ENCODE measurements at regions not wholly inside any gene's neighbourhood (a gene's known extent, or its start where the extent isn't known, plus 50 kb on each side); places are given as distances from the start of the nearest gene placed in this dataset.

DNA sequence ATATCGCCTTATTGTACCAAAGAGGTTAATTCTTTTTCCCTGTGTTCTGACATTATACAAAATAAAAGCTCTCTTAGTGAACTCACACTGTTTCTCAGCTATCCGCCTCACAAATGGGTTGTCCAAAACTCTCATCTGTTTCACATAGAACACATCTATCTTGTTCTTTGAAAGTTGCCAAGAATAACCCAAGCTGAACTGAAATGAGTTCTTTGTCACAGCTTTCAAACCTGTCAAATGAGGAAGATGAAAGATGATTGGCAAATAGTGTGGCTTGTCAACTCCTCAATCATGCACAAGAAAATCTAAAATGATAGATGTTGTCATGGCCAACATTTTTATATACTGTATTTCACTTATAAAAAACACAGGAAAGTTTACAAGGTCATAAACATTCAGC is 168.1 kb upstream of the OSTN start:
- TF ChIP-seq TAF1 (conservative IDR thresholded peaks at IDR 0.05) (no peak), JUND (IDR thresholded peaks at IDR 0.05) (no peak), FOXA2 (IDR thresholded peaks at IDR 0.05) (no peak), HNF4A (conservative IDR thresholded peaks at IDR 0.05) (no peak)
- TF ChIP-seq, protein P1, sequence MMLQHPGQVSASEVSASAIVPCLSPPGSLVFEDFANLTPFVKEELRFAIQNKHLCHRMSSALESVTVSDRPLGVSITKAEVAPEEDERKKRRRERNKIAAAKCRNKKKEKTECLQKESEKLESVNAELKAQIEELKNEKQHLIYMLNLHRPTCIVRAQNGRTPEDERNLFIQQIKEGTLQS (IDR thresholded peaks at IDR 0.05), result no peak
- TF ChIP-seq, protein P2, sequence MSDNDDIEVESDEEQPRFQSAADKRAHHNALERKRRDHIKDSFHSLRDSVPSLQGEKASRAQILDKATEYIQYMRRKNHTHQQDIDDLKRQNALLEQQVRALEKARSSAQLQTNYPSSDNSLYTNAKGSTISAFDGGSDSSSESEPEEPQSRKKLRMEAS (IDR thresholded peaks at IDR 0.05), result no peak
- WGBS, result 94% methylated on average over 2 of the region's 2 CpGs
- Histone ChIP-seq H3K36me3 (ENCODE audit: control insufficient read depth in 4 of 4, insufficient read depth in 3 of 4, low read depth in 1 of 4, low read length in 3 of 4) (no peaks in the 10 kb centered on the region), H3K9ac (ENCODE audit: low read depth in 1 of 2, low read length in 2 of 2) (no peak overlapping the region), H3K27ac (ENCODE audit: low read depth in 1 of 2, low read length in 2 of 2) (no peak overlapping the region), H3K9me3 (ENCODE audit: control insufficient read depth in 4 of 4, low read length in 3 of 4) (no peaks in the 10 kb centered on the region), H3K4me1 (ENCODE audit: control insufficient read depth in 4 of 4, insufficient read depth in 4 of 4, low read length in 3 of 4) (no peaks in the 10 kb centered on the region), H3K27me3 (ENCODE audit: control insufficient read depth in 4 of 4, insufficient read depth in 4 of 4, low read length in 3 of 4) (no peaks in the 10 kb centered on the region), H3K4me3 (ENCODE audit: low read depth in 1 of 3, low read length in 3 of 3) (no peak overlapping the region)
- no peak for DNase-seq (ENCODE audit: low spot score)

DNA sequence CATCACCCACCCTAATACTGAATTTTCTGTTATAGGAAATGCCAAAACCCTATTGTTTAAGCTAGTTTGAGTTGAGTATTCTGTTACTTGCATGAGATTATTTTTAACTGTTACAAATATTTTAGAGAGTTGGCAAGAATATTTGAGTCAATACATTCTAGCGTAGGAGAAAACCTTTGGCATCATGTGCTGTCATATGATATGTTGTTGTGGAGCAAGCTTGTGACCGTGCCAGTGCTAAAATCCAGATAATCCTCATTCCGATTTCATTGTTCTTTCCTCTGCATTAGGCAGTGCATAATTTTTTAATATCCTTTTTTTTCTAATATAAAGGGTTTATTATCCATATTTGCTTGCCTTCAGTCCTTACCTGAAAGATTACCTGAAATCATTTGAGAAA is 168.0 kb upstream of the GMNC start:
- 62% methylated on average over 3 of the region's 3 CpGs for WGBS
- TF ChIP-seq FOXA1 (IDR thresholded peaks at IDR 0.05), result no peak
- no peak for TF ChIP-seq EGR1 (IDR thresholded peaks at IDR 0.05; ENCODE audit: low read depth in 2 of 2)
- TF ChIP-seq, protein P2 (IDR thresholded peaks at IDR 0.05), result no peak
- TF ChIP-seq NR2F2 (IDR thresholded peaks at IDR 0.05), result no peak
- TF ChIP-seq GABPA (IDR thresholded peaks at IDR 0.05 in 1 of 2, conservative IDR thresholded peaks at IDR 0.05 in 1 of 2), result no peak
- no peak for TF ChIP-seq SP1 (IDR thresholded peaks at IDR 0.05)
- TF ChIP-seq, protein P3, sequence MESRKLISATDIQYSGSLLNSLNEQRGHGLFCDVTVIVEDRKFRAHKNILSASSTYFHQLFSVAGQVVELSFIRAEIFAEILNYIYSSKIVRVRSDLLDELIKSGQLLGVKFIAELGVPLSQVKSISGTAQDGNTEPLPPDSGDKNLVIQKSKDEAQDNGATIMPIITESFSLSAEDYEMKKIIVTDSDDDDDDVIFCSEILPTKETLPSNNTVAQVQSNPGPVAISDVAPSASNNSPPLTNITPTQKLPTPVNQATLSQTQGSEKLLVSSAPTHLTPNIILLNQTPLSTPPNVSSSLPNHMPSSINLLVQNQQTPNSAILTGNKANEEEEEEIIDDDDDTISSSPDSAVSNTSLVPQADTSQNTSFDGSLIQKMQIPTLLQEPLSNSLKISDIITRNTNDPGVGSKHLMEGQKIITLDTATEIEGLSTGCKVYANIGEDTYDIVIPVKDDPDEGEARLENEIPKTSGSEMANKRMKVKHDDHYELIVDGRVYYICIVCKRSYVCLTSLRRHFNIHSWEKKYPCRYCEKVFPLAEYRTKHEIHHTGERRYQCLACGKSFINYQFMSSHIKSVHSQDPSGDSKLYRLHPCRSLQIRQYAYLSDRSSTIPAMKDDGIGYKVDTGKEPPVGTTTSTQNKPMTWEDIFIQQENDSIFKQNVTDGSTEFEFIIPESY (IDR thresholded peaks at IDR 0.05), result no peak
- no peak for TF ChIP-seq FOXA2 (IDR thresholded peaks at IDR 0.05)
- no peak for TF ChIP-seq YY1 (IDR thresholded peaks at IDR 0.05)
- TF ChIP-seq HNF4G (IDR thresholded peaks at IDR 0.05), result no peak
- no peak for TF ChIP-seq RAD21 (IDR thresholded peaks at IDR 0.05)
- TF ChIP-seq JUND (IDR thresholded peaks at IDR 0.05), result no peak
- no peak for TF ChIP-seq RXRA (IDR thresholded peaks at IDR 0.05)
- TF ChIP-seq, protein P1 (IDR thresholded peaks at IDR 0.05), result no peak
- no peak for TF ChIP-seq TAF1 (conservative IDR thresholded peaks at IDR 0.05)
- no peaks in the 10 kb centered on the region for H3K9me3 ChIP-seq (ENCODE audit: control insufficient read depth in 4 of 4, low read length in 3 of 4)

DNA sequence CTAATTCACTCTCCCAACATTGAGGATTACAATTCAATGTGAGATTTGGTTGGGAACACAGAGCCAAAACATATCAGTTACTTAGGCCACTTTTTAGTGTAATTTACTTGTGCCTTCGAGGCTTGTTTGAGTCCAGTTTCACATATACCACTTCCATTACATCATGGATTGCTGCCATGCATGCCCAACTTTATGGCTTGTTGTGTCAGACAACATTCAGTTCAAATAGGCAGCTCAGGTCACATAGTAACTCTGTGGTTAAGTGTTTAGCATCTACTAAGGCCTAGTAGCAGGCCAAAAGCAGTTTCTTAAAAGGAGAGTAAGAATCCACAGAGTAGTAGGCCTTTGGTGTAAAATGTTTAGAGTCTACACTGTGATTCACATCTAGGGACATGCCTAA is 164.3 kb upstream of the GMNC start:
- no peak overlapping the region for H3K9ac ChIP-seq (ENCODE audit: low read depth in 1 of 2, low read length in 2 of 2)
- no peak overlapping the region for H3K4me3 ChIP-seq (ENCODE audit: low read depth in 1 of 3, low read length in 3 of 3)
- WGBS, result 80% methylated on average over 1 of the region's 1 CpG
- no peaks in the 10 kb centered on the region for H3K9me3 ChIP-seq (ENCODE audit: control insufficient read depth in 4 of 4, low read length in 3 of 4)
- H3K4me1 ChIP-seq (ENCODE audit: control insufficient read depth in 4 of 4, insufficient read depth in 4 of 4, low read length in 3 of 4), result peaks cover 0 to 2% (median 0%) of the 10 kb centered on the region in 4 donors
- no peaks in the 10 kb centered on the region for H3K36me3 ChIP-seq (ENCODE audit: control insufficient read depth in 4 of 4, insufficient read depth in 3 of 4, low read depth in 1 of 4, low read length in 3 of 4)
- H3K27ac ChIP-seq (ENCODE audit: low read depth in 1 of 2, low read length in 2 of 2), result no peak overlapping the region
- H3K27me3 ChIP-seq (ENCODE audit: control insufficient read depth in 4 of 4, insufficient read depth in 4 of 4, low read length in 3 of 4), result no peaks in the 10 kb centered on the region
- no peak for DNase-seq (ENCODE audit: low spot score)
- TF ChIP-seq FOXA2 (IDR thresholded peaks at IDR 0.05) (no peak), FOXA1 (IDR thresholded peaks at IDR 0.05) (no peak), JUND (IDR thresholded peaks at IDR 0.05) (no peak), SP1 (IDR thresholded peaks at IDR 0.05) (no peak), HNF4A (conservative IDR thresholded peaks at IDR 0.05) (no peak), TAF1 (conservative IDR thresholded peaks at IDR 0.05) (no peak)
- TF ChIP-seq, protein P3 (IDR thresholded peaks at IDR 0.05), result no peak
- TF ChIP-seq, protein P4, sequence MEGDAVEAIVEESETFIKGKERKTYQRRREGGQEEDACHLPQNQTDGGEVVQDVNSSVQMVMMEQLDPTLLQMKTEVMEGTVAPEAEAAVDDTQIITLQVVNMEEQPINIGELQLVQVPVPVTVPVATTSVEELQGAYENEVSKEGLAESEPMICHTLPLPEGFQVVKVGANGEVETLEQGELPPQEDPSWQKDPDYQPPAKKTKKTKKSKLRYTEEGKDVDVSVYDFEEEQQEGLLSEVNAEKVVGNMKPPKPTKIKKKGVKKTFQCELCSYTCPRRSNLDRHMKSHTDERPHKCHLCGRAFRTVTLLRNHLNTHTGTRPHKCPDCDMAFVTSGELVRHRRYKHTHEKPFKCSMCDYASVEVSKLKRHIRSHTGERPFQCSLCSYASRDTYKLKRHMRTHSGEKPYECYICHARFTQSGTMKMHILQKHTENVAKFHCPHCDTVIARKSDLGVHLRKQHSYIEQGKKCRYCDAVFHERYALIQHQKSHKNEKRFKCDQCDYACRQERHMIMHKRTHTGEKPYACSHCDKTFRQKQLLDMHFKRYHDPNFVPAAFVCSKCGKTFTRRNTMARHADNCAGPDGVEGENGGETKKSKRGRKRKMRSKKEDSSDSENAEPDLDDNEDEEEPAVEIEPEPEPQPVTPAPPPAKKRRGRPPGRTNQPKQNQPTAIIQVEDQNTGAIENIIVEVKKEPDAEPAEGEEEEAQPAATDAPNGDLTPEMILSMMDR (IDR thresholded peaks at IDR 0.05; ENCODE audit: low read depth, low read length, missing input control), result no peak

More for the DNA sequence above, 168.0 kb upstream of the GMNC start:
- Histone ChIP-seq H3K27ac (ENCODE audit: low read depth in 1 of 2, low read length in 2 of 2) (no peak overlapping the region), H3K27me3 (ENCODE audit: control insufficient read depth in 4 of 4, insufficient read depth in 4 of 4, low read length in 3 of 4) (no peaks in the 10 kb centered on the region), H3K4me3 (ENCODE audit: low read depth in 1 of 3, low read length in 3 of 3) (no peak overlapping the region), H3K36me3 (ENCODE audit: control insufficient read depth in 4 of 4, insufficient read depth in 3 of 4, low read depth in 1 of 4, low read length in 3 of 4) (no peaks in the 10 kb centered on the region), H3K9ac (ENCODE audit: low read depth in 1 of 2, low read length in 2 of 2) (no peak overlapping the region), H3K4me1 (ENCODE audit: control insufficient read depth in 4 of 4, insufficient read depth in 4 of 4, low read length in 3 of 4) (no peaks in the 10 kb centered on the region)
- DNase-seq (ENCODE audit: low spot score), result no peak
